ENCODE measurements at regions not wholly inside any gene's neighbourhood (a gene's known extent, or its start where the extent isn't known, plus 50 kb on each side); places are given as distances from the start of the nearest gene placed in this dataset.

DNA sequence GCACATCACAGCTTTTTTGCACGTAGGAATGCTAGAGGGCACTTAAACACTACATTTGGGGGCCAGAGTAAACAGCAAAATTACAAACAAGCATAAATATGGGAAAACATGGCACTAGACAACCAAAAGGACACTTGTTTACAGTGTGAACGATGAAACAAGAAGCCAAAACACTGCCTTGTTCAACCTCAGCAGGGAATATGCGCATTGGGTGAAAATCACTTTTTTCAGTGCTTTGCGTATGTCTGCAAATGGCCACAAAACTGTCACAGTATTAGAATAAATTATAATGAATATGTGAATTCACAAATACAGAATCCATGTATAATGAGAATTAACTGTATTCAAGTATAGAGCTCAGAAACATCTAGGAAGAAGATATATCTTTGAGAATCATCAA lies 1064.0 kb upstream of the GYPC start:
- DNase-seq (ENCODE audit: low read depth) = no peak
- TF ChIP-seq, protein P1, sequence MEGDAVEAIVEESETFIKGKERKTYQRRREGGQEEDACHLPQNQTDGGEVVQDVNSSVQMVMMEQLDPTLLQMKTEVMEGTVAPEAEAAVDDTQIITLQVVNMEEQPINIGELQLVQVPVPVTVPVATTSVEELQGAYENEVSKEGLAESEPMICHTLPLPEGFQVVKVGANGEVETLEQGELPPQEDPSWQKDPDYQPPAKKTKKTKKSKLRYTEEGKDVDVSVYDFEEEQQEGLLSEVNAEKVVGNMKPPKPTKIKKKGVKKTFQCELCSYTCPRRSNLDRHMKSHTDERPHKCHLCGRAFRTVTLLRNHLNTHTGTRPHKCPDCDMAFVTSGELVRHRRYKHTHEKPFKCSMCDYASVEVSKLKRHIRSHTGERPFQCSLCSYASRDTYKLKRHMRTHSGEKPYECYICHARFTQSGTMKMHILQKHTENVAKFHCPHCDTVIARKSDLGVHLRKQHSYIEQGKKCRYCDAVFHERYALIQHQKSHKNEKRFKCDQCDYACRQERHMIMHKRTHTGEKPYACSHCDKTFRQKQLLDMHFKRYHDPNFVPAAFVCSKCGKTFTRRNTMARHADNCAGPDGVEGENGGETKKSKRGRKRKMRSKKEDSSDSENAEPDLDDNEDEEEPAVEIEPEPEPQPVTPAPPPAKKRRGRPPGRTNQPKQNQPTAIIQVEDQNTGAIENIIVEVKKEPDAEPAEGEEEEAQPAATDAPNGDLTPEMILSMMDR (IDR thresholded peaks at IDR 0.05; ENCODE audit: insufficient read depth, low read depth, low read length) = no peak
- H3K4me3 ChIP-seq (ENCODE audit: low read depth, low read length) = no peak overlapping the region

DNA sequence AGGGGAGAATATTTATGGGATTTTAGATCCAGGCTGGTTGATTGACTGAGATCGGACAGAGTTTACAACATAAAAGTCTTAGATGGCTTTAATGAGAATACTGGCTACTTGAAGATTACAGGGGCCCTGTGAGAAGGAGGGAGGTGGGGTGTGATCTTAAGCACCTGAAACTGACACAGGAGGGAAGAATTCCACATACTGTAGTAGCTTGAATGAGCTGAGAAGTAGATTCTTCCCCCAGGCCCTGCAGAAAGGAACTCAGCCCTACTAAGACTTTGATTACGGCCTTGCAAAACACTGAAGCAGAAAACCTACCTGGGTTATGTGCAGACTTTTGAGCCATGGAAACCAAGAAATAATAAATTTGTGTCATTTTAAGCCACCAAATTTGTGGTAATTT lies 1062.9 kb upstream of the GYPC start:
- no peak overlapping the region for H3K4me3 ChIP-seq (ENCODE audit: low read depth, low read length)
- no peak for DNase-seq (ENCODE audit: low read depth)
- TF ChIP-seq, protein P1 (IDR thresholded peaks at IDR 0.05; ENCODE audit: insufficient read depth, low read depth, low read length) = no peak

DNA sequence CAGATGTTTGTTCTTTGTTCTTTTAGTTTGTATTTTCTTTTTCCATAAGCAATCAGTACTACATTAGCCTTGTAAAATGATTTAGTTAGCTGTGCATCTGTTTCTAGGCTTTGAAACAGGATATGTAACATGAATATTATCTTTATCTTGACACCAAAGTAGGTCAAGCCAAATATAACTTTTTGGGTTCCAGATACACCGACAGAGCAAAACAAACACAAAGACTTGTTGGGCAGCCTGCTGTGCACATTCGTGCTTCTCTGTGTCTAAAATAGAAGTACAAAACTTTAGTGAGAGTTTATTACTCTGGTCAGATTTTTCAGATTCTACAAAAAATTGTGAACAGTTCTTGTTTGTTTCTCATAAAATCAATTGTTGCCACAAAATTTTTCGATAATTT lies 1059.3 kb upstream of the GYPC start:
- TF ChIP-seq, protein P1 (IDR thresholded peaks at IDR 0.05; ENCODE audit: insufficient read depth, low read depth, low read length) = no peak
- DNase-seq (ENCODE audit: low read depth) = no peak
- no peak overlapping the region for H3K4me3 ChIP-seq (ENCODE audit: low read depth, low read length)

DNA sequence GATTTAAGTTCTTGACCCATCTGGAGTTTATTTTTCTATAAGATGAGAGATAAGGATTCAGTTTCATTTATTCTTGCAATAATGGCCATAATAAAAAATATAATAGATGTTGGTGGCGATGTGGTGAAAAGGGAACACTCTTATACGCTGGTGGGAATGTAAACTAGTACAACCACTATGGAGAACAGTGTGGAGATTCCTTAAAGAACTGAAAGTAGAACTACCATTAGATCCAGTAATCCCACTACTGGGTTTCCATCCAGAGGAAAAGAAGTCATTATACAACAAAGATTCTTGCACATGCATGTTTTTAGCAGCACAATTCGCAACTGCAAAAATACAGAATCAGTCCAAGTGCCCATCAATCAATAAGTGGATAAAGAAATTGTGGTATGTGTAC lies 1040.5 kb upstream of the GYPC start:
- DNase-seq (ENCODE audit: low read depth) = no peak
- no peak overlapping the region for H3K4me3 ChIP-seq (ENCODE audit: low read depth, low read length)
- TF ChIP-seq, protein P1 (IDR thresholded peaks at IDR 0.05; ENCODE audit: insufficient read depth, low read depth, low read length) = no peak

DNA sequence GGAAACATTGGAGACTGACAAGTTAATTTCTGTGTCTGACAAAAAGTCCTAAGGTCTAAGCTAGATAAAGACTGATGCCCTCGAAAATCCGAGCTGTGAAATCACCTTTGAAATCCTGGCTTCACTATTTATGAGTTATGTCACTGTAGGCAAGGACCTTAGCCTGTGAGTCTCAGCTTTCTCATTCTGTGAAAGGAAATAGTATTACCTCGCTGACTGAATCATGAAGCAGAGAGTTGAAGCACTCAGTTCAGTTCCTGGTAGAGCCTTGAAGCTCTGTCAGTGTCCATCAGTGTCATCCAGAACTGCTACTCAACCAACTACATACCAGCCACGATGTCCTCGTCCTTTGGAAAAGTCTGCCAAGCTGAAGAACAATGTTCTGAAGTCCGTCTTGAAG lies 1025.6 kb upstream of the GYPC start:
- TF ChIP-seq, protein P1 (IDR thresholded peaks at IDR 0.05; ENCODE audit: insufficient read depth, low read depth, low read length) = no peak
- no peak for DNase-seq (ENCODE audit: low read depth)
- no peak overlapping the region for H3K4me3 ChIP-seq (ENCODE audit: low read depth, low read length)

DNA sequence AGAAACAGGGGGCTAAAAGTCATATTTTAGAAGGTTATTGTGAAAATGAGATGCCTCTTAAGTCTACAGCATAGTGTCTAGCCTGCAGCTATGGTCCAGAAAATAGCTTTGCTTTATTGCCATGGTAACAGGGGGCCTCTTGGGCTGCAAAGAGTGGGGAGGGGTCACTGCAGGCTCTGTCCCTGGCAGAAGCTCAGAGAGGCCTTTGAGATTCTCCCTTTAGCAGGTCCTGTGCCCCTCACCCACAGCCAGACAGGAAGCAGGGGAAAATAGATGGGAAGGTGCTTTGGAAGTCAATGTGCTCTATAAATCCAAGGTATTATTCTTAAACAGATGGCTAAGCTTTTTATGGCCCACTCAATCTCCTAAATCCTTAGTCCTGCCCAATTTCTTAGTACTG lies 1021.3 kb upstream of the GYPC start:
- no peak for DNase-seq (ENCODE audit: low read depth)
- no peak overlapping the region for H3K4me3 ChIP-seq (ENCODE audit: low read depth, low read length)
- TF ChIP-seq, protein P1 (IDR thresholded peaks at IDR 0.05; ENCODE audit: insufficient read depth, low read depth, low read length) = no peak

DNA sequence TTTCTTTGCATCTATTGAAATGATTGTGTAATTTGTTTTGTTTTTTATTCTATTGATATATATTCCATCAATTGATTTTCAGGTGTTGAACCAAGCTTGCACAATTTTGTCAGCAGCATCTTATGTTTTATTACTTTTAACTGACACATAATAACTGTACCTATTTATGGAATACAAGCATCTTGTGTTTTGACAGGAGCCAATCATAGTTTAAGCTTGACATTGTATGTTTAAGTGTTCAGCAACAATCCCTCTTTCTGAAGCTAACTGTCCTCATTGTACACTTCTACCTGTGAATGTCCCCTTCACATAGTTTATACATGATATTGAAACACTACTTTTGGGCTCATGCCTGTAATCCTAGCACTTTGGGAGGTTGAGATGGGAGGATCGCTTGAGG lies 1017.6 kb upstream of the GYPC start:
- no peak for DNase-seq (ENCODE audit: low read depth)
- TF ChIP-seq, protein P1 (IDR thresholded peaks at IDR 0.05; ENCODE audit: insufficient read depth, low read depth, low read length) = no peak
- no peak overlapping the region for H3K4me3 ChIP-seq (ENCODE audit: low read depth, low read length)
